ENCODE measurements at regions not wholly inside any gene's neighbourhood (a gene's known extent, or its start where the extent isn't known, plus 50 kb on each side); places are given as distances from the start of the nearest gene placed in this dataset.

DNA sequence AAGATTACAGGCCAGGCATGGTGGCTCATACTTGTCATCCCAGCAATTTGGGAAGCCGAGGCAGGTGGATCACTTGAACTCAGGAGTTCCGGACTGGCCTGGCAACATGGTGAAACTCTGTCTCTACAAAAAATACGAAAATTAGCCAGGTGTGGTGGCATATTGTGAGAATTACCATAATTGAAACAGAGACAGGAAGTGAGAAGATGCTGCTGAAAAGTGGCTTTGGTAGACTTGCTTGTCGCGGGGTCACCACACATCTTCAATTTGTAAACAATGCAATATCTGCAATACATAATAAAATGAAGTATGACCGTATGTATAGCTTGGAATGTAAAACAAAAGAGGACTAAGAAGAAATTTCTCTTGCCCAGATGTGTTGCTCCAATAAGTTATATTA is 490.5 kb downstream of the GABRG2 start:
- H3K9ac ChIP-seq = no peak overlapping the region
- no peak overlapping the region for H3K4me2 ChIP-seq
- no peaks in the 10 kb centered on the region for H3K79me2 ChIP-seq (ENCODE audit: insufficient read depth)
- WGBS (ENCODE audit: low lambda C conversion rate) = 13% methylated on average over 6 of the region's 6 CpGs
- POLR2A ChIA-PET = no interaction called here
- CTCF ChIA-PET = no interaction called here
- no peak for TF ChIP-seq MEF2A (IDR thresholded peaks at IDR 0.05; ENCODE audit: borderline replicate concordance, low read depth)
- TF ChIP-seq, protein P1, sequence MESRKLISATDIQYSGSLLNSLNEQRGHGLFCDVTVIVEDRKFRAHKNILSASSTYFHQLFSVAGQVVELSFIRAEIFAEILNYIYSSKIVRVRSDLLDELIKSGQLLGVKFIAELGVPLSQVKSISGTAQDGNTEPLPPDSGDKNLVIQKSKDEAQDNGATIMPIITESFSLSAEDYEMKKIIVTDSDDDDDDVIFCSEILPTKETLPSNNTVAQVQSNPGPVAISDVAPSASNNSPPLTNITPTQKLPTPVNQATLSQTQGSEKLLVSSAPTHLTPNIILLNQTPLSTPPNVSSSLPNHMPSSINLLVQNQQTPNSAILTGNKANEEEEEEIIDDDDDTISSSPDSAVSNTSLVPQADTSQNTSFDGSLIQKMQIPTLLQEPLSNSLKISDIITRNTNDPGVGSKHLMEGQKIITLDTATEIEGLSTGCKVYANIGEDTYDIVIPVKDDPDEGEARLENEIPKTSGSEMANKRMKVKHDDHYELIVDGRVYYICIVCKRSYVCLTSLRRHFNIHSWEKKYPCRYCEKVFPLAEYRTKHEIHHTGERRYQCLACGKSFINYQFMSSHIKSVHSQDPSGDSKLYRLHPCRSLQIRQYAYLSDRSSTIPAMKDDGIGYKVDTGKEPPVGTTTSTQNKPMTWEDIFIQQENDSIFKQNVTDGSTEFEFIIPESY (IDR thresholded peaks at IDR 0.05; ENCODE audit: borderline replicate concordance, low read depth) = no peak
- H4K20me1 ChIP-seq (ENCODE audit: insufficient read depth) = no peaks in the 10 kb centered on the region
- no peaks in the 10 kb centered on the region for H3K36me3 ChIP-seq (replicated peaks in 1 of 2; ENCODE audit: control insufficient read depth in 1 of 2, insufficient read depth in 2 of 2, low read length in 1 of 2)
- no peak for DNase-seq
- H3K9me2 ChIP-seq = no peaks in the 10 kb centered on the region
- no peaks in the 10 kb centered on the region for H3K27me3 ChIP-seq (ENCODE audit: insufficient read depth)
- H3K27ac ChIP-seq (ENCODE audit: low read depth in 2 of 2, low read length in 1 of 2) = no peak overlapping the region
- no peaks in the 10 kb centered on the region for H3K4me1 ChIP-seq (ENCODE audit: control insufficient read depth in 1 of 2, insufficient read depth in 2 of 2, low read depth in 1 of 2, low read length in 1 of 2)
- H3K4me3 ChIP-seq (ENCODE audit: low read depth in 2 of 2, low read length in 1 of 2) = no peak overlapping the region
- H3K9me3 ChIP-seq = no peaks in the 10 kb centered on the region
- H2AFZ ChIP-seq (ENCODE audit: low read depth) = no peak overlapping the region
- H3F3A ChIP-seq (replicated peaks; ENCODE audit: insufficient read depth) = no peaks in the 10 kb centered on the region

DNA sequence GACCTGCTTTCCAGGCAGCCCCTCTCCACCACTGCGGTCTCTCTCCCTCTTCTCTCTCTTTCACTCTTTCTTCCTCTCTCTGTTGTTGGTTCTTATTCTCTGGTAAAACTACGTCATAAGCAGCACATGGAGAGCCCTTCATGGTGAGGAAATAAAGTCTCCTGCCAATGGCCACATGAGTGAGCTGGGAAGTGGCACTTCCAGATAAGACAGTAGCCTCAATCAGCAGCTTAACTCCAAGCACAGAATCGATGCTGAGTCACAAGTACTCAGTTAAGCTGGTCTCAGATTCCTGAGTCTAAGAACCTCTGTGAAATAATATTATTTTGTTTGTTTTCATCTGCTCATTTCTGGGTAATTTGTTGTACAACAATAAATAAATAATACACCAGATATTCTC is 500.1 kb downstream of the GABRG2 start:
- 4% methylated on average over 3 of the region's 3 CpGs for whole genome bisulfite sequencing (ENCODE audit: low lambda C conversion rate)
- Histone ChIP-seq H2AFZ (ENCODE audit: low read depth) (no peak overlapping the region), H3K9me2 (no peaks in the 10 kb centered on the region), H3K79me2 (ENCODE audit: insufficient read depth) (no peaks in the 10 kb centered on the region), H3K4me2 (no peak overlapping the region), H4K20me1 (ENCODE audit: insufficient read depth) (no peaks in the 10 kb centered on the region), H3K27ac (ENCODE audit: low read depth in 2 of 2, low read length in 1 of 2) (no peak overlapping the region), H3K4me1 (ENCODE audit: control insufficient read depth in 1 of 2, insufficient read depth in 2 of 2, low read depth in 1 of 2, low read length in 1 of 2) (no peaks in the 10 kb centered on the region), H3K4me3 (ENCODE audit: low read depth in 2 of 2, low read length in 1 of 2) (no peak overlapping the region), H3K9ac (no peak overlapping the region), H3K27me3 (ENCODE audit: insufficient read depth) (no peaks in the 10 kb centered on the region), H3F3A (replicated peaks; ENCODE audit: insufficient read depth) (no peaks in the 10 kb centered on the region), H3K9me3 (no peaks in the 10 kb centered on the region), H3K36me3 (replicated peaks in 1 of 2; ENCODE audit: control insufficient read depth in 1 of 2, insufficient read depth in 2 of 2, low read length in 1 of 2) (no peaks in the 10 kb centered on the region)
- POLR2A ChIA-PET = no interaction called here
- CTCF ChIA-PET = no interaction called here
- TF ChIP-seq, protein P2, sequence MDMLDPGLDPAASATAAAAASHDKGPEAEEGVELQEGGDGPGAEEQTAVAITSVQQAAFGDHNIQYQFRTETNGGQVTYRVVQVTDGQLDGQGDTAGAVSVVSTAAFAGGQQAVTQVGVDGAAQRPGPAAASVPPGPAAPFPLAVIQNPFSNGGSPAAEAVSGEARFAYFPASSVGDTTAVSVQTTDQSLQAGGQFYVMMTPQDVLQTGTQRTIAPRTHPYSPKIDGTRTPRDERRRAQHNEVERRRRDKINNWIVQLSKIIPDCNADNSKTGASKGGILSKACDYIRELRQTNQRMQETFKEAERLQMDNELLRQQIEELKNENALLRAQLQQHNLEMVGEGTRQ (IDR thresholded peaks at IDR 0.05; ENCODE audit: borderline replicate concordance, low read depth, low read length) = no peak
- TF ChIP-seq, protein P1 (IDR thresholded peaks at IDR 0.05; ENCODE audit: borderline replicate concordance, low read depth) = no peak
- TF ChIP-seq, protein P3, sequence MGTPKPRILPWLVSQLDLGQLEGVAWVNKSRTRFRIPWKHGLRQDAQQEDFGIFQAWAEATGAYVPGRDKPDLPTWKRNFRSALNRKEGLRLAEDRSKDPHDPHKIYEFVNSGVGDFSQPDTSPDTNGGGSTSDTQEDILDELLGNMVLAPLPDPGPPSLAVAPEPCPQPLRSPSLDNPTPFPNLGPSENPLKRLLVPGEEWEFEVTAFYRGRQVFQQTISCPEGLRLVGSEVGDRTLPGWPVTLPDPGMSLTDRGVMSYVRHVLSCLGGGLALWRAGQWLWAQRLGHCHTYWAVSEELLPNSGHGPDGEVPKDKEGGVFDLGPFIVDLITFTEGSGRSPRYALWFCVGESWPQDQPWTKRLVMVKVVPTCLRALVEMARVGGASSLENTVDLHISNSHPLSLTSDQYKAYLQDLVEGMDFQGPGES (IDR thresholded peaks at IDR 0.05; ENCODE audit: low read depth, low read length) = no peak
- TF ChIP-seq FOXM1 (IDR thresholded peaks at IDR 0.05; ENCODE audit: low read depth) (no peak), YY1 (IDR thresholded peaks at IDR 0.05; ENCODE audit: low read depth) (no peak), ELF1 (IDR thresholded peaks at IDR 0.05) (no peak), FOXJ3 (CRISPR knock-in tag; IDR thresholded peaks at IDR 0.05) (no peak), SIN3A (IDR thresholded peaks at IDR 0.05; ENCODE audit: borderline replicate concordance, low read depth, low read length) (no peak), MXI1 (IDR thresholded peaks at IDR 0.05; ENCODE audit: low read depth, low read length) (no peak), FOSL2 (IDR thresholded peaks at IDR 0.05; ENCODE audit: borderline replicate concordance, low read depth) (no peak)
- TF ChIP-seq, protein P4, sequence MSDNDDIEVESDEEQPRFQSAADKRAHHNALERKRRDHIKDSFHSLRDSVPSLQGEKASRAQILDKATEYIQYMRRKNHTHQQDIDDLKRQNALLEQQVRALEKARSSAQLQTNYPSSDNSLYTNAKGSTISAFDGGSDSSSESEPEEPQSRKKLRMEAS (IDR thresholded peaks at IDR 0.05; ENCODE audit: low read depth) = no peak
- DNase-seq = no peak

Data from SK-N-SH (cell line).